ENCODE measurements at regions not wholly inside any gene's neighbourhood (a gene's known extent, or its start where the extent isn't known, plus 50 kb on each side); places are given as distances from the start of the nearest gene placed in this dataset.

DNA sequence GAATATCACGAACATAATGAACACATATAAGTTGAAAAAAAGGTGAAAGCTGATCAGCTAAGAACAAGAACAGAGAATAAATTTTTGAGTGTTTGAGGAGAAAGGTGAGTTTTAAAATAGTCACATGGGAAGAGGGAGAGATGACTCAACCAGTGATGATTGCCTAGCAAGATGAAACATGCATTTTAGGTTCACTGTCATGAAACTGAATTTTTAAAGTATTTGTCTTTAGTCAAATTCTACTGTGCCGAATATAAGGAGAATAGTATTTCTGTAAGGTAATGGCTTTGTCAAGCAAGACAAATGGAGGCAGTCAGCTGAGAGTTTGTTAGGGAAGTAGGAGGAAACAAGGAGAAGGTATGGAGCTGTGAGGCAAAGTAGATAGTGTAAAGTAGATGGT lies 2557.4 kb downstream of the PCDH9 start:
- no peak overlapping the region for H3K27ac ChIP-seq (ENCODE audit: low read depth, low read length)
- H3K9ac ChIP-seq (ENCODE audit: low read length), result no peak overlapping the region
- H3K4me3 ChIP-seq (ENCODE audit: low read depth, low read length), result no peak overlapping the region
- no peaks in the 10 kb centered on the region for H3K27me3 ChIP-seq (ENCODE audit: control insufficient read depth, insufficient read depth, low read length)
- H3K4me1 ChIP-seq (ENCODE audit: control insufficient read depth, insufficient read depth, low read length), result 0 out of 2 replicates have a peak, but pooled peaks cover 4% of the 10 kb centered on the region
- no peaks in the 10 kb centered on the region for H3K36me3 ChIP-seq (ENCODE audit: control insufficient read depth, insufficient read depth, low read length)
- H3K9me3 ChIP-seq (ENCODE audit: control insufficient read depth, insufficient read depth, low read depth, low read length), result no peaks in the 10 kb centered on the region

GRCh38 chr13:64662887-64663593 lies 2567.1 kb downstream of the PCDH9 start:
- Histone ChIP-seq H3K27ac (ENCODE audit: low read depth, low read length) (no peak overlapping the region), H3K4me1 (ENCODE audit: control insufficient read depth, insufficient read depth, low read length) (no peaks in the 10 kb centered on the region), H3K27me3 (ENCODE audit: control insufficient read depth, insufficient read depth, low read length) (no peaks in the 10 kb centered on the region), H3K4me3 (ENCODE audit: low read depth, low read length) (no peak overlapping the region), H3K9ac (ENCODE audit: low read length) (no peak overlapping the region), H3K9me3 (ENCODE audit: control insufficient read depth, insufficient read depth, low read depth, low read length) (no peaks in the 10 kb centered on the region; the same call in 1 of the 2 replicates), H3K36me3 (ENCODE audit: control insufficient read depth, insufficient read depth, low read length) (no peaks in the 10 kb centered on the region)

GRCh38 chr13:64648293-64648692 lies 2581.8 kb downstream of the PCDH9 start:
- Histone ChIP-seq H3K4me1 (ENCODE audit: control insufficient read depth, insufficient read depth, low read length) (peaks cover 2% of the 10 kb centered on the region), H3K9me3 (ENCODE audit: control insufficient read depth, insufficient read depth, low read depth, low read length) (no peaks in the 10 kb centered on the region), H3K36me3 (ENCODE audit: control insufficient read depth, insufficient read depth, low read length) (no peaks in the 10 kb centered on the region), H3K27ac (ENCODE audit: low read depth, low read length) (no peak overlapping the region), H3K9ac (ENCODE audit: low read length) (no peak overlapping the region), H3K4me3 (ENCODE audit: low read depth, low read length) (no peak overlapping the region), H3K27me3 (ENCODE audit: control insufficient read depth, insufficient read depth, low read length) (no peaks in the 10 kb centered on the region)

GRCh38 chr13:64643066-64643465 lies 2587.1 kb downstream of the PCDH9 start:
- H3K9ac ChIP-seq (ENCODE audit: low read length), result no peak overlapping the region
- no peak overlapping the region for H3K4me3 ChIP-seq (ENCODE audit: low read depth, low read length)
- H3K27me3 ChIP-seq (ENCODE audit: control insufficient read depth, insufficient read depth, low read length), result no peaks in the 10 kb centered on the region
- no peak overlapping the region for H3K27ac ChIP-seq (ENCODE audit: low read depth, low read length)
- H3K36me3 ChIP-seq (ENCODE audit: control insufficient read depth, insufficient read depth, low read length), result no peaks in the 10 kb centered on the region
- peaks cover 7% of the 10 kb centered on the region for H3K4me1 ChIP-seq (ENCODE audit: control insufficient read depth, insufficient read depth, low read length)
- no peaks in the 10 kb centered on the region for H3K9me3 ChIP-seq (ENCODE audit: control insufficient read depth, insufficient read depth, low read depth, low read length)

GRCh38 chr13:64640002-64640401 lies 2590.1 kb downstream of the PCDH9 start:
- no peak overlapping the region for H3K4me3 ChIP-seq (ENCODE audit: low read depth, low read length)
- H3K27me3 ChIP-seq (ENCODE audit: control insufficient read depth, insufficient read depth, low read length), result no peaks in the 10 kb centered on the region
- no peak overlapping the region for H3K27ac ChIP-seq (ENCODE audit: low read depth, low read length)
- H3K9ac ChIP-seq (ENCODE audit: low read length), result no peak overlapping the region
- no peaks in the 10 kb centered on the region for H3K36me3 ChIP-seq (ENCODE audit: control insufficient read depth, insufficient read depth, low read length)
- H3K9me3 ChIP-seq (ENCODE audit: control insufficient read depth, insufficient read depth, low read depth, low read length), result no peaks in the 10 kb centered on the region
- H3K4me1 ChIP-seq (ENCODE audit: control insufficient read depth, insufficient read depth, low read length), result peaks cover 7% of the 10 kb centered on the region

- no peak overlapping the region for H3K9ac ChIP-seq (ENCODE audit: low read length)
- no peaks in the 10 kb centered on the region for H3K9me3 ChIP-seq (ENCODE audit: control insufficient read depth, insufficient read depth, low read depth, low read length)
- H3K36me3 ChIP-seq (ENCODE audit: control insufficient read depth, insufficient read depth, low read length), result no peaks in the 10 kb centered on the region
- no peaks in the 10 kb centered on the region for H3K27me3 ChIP-seq (ENCODE audit: control insufficient read depth, insufficient read depth, low read length)
- H3K4me3 ChIP-seq (ENCODE audit: low read depth, low read length), result no peak overlapping the region
- no peak overlapping the region for H3K27ac ChIP-seq (ENCODE audit: low read depth, low read length)
- peaks cover 7% of the 10 kb centered on the region for H3K4me1 ChIP-seq (ENCODE audit: control insufficient read depth, insufficient read depth, low read length)
Measured at GRCh38 chr13:64639206-64639605, 2590.9 kb downstream of the PCDH9 start.

GRCh38 chr13:64633948-64634347 lies 2596.2 kb downstream of the PCDH9 start:
- no peak overlapping the region for H3K9ac ChIP-seq (ENCODE audit: low read length)
- H3K36me3 ChIP-seq (ENCODE audit: control insufficient read depth, insufficient read depth, low read length), result no peaks in the 10 kb centered on the region
- H3K9me3 ChIP-seq (ENCODE audit: control insufficient read depth, insufficient read depth, low read depth, low read length), result no peaks in the 10 kb centered on the region
- no peak overlapping the region for H3K27ac ChIP-seq (ENCODE audit: low read depth, low read length)
- H3K27me3 ChIP-seq (ENCODE audit: control insufficient read depth, insufficient read depth, low read length), result no peaks in the 10 kb centered on the region
- H3K4me1 ChIP-seq (ENCODE audit: control insufficient read depth, insufficient read depth, low read length), result no peaks in the 10 kb centered on the region
- H3K4me3 ChIP-seq (ENCODE audit: low read depth, low read length), result no peak overlapping the region

- Histone ChIP-seq H3K36me3 (ENCODE audit: control insufficient read depth, insufficient read depth, low read length) (no peaks in the 10 kb centered on the region), H3K9me3 (ENCODE audit: control insufficient read depth, insufficient read depth, low read depth, low read length) (no peaks in the 10 kb centered on the region), H3K27me3 (ENCODE audit: control insufficient read depth, insufficient read depth, low read length) (no peaks in the 10 kb centered on the region), H3K9ac (ENCODE audit: low read length) (no peak overlapping the region), H3K4me1 (ENCODE audit: control insufficient read depth, insufficient read depth, low read length) (no peaks in the 10 kb centered on the region; the same call in 1 of the 2 replicates), H3K4me3 (ENCODE audit: low read depth, low read length) (no peak overlapping the region), H3K27ac (ENCODE audit: low read depth, low read length) (no peak overlapping the region)
Measured at GRCh38 chr13:64627654-64628053, 2602.5 kb downstream of the PCDH9 start.

DNA sequence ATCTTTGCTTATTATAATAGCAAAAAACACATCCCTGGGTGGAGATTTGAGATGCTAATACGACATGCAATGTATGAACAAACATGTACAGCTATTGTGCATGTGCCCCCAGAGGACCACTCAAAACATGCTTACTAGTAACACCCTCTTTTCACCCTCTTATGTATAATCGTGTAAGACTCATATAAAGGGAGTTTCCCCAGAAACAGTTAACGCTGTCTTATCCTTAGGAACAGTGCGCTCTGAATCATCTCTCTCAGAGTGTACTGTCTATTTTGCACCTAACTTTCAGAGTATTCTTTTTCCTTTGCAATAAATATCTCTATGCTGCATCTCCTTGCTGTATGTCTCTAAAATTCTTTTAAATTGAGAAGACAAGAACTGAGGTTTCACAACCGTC lies 2604.0 kb downstream of the PCDH9 start:
- H3K9me3 ChIP-seq (ENCODE audit: control insufficient read depth, insufficient read depth, low read depth, low read length), result no peaks in the 10 kb centered on the region
- H3K4me1 ChIP-seq (ENCODE audit: control insufficient read depth, insufficient read depth, low read length), result no peaks in the 10 kb centered on the region; the same call in 1 of the 2 replicates
- H3K27me3 ChIP-seq (ENCODE audit: control insufficient read depth, insufficient read depth, low read length), result no peaks in the 10 kb centered on the region
- H3K27ac ChIP-seq (ENCODE audit: low read depth, low read length), result no peak overlapping the region
- H3K4me3 ChIP-seq (ENCODE audit: low read depth, low read length), result no peak overlapping the region
- no peaks in the 10 kb centered on the region for H3K36me3 ChIP-seq (ENCODE audit: control insufficient read depth, insufficient read depth, low read length)
- H3K9ac ChIP-seq (ENCODE audit: low read length), result no peak overlapping the region

DNA sequence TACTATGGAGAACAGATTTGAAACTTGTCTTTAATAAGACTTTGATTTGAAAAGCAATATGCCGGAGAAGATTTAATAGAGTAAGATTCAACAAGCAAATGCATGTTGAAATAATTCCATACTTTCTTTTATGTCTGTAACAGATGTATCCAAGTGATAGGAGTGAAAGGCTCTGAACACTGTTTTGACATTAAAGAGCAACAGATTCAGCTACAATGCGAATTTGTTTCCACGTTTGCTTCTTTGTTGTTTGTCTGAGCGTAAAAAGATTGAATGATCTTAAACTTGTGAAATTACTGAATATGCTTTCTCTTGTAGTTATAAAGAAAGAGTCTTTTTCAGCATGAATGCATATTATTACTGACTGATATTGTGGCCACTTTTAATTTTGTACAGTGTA lies 2612.9 kb downstream of the PCDH9 start:
- no peaks in the 10 kb centered on the region for H3K4me1 ChIP-seq (ENCODE audit: control insufficient read depth, insufficient read depth, low read length)
- H3K4me3 ChIP-seq (ENCODE audit: low read depth, low read length), result no peak overlapping the region
- H3K36me3 ChIP-seq (ENCODE audit: control insufficient read depth, insufficient read depth, low read length), result no peaks in the 10 kb centered on the region

GRCh38 chr13:64591971-64592370 lies 2638.2 kb downstream of the PCDH9 start:
- Histone ChIP-seq H3K4me3 (ENCODE audit: low read depth, low read length) (no peak overlapping the region), H3K36me3 (ENCODE audit: control insufficient read depth, insufficient read depth, low read length) (no peaks in the 10 kb centered on the region), H3K9ac (ENCODE audit: low read length) (no peak overlapping the region), H3K9me3 (ENCODE audit: control insufficient read depth, insufficient read depth, low read depth, low read length) (no peaks in the 10 kb centered on the region), H3K27ac (ENCODE audit: low read depth, low read length) (no peak overlapping the region), H3K27me3 (ENCODE audit: control insufficient read depth, insufficient read depth, low read length) (no peaks in the 10 kb centered on the region), H3K4me1 (ENCODE audit: control insufficient read depth, insufficient read depth, low read length) (no peaks in the 10 kb centered on the region)

More for the DNA sequence above, 2612.9 kb downstream of the PCDH9 start:
- Histone ChIP-seq H3K9ac (ENCODE audit: low read length) (no peak overlapping the region), H3K9me3 (ENCODE audit: control insufficient read depth, insufficient read depth, low read depth, low read length) (no peaks in the 10 kb centered on the region), H3K27me3 (ENCODE audit: control insufficient read depth, insufficient read depth, low read length) (no peaks in the 10 kb centered on the region), H3K27ac (ENCODE audit: low read depth, low read length) (no peak overlapping the region)
